RPMI7951 (cell line): ENCODE measurements at regions not wholly inside any gene's neighbourhood (a gene's known extent, or its start where the extent isn't known, plus 50 kb on each side); places are given as distances from the start of the nearest gene placed in this dataset.
A peak's percentile ranks its signal among the peaks of the same experiment; 100 is the strongest.
"Not testable (repeated sequence)": the region's sequence is repeated elsewhere in the genome, so short reads cannot be mapped to it uniquely, and the experiment has no call there.

ENCODE experiments used
- DNase-seq: peaks from one replicate; pipeline ENCODE4 v3.0.0-alpha.2; 2012; ENCODE audit warnings: low read depth

DNA sequence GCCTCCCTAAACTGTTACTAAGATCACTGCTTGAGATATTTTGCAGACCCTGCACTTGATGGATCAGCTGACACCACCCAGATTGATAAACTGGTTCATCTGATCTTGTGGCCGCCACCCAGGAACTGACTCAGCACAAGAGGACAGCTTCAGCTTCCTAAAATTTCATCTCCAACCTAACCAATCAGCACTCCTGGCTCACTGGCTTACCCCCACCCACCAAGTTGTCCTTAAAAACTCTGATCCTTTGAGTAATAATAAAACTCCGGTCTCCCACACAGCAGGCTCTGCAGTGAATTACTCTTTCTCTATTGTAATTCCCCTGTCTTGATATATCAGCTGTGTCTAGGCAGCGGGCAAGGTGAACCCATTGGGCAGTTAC, 174.8 kb downstream of the UTP18 start:
- no peak for DNase-seq

GRCh38 chr17:51435641-51436091, 175.3 kb downstream of the UTP18 start:
- peak; percentile 39 for DNase-seq

DNA sequence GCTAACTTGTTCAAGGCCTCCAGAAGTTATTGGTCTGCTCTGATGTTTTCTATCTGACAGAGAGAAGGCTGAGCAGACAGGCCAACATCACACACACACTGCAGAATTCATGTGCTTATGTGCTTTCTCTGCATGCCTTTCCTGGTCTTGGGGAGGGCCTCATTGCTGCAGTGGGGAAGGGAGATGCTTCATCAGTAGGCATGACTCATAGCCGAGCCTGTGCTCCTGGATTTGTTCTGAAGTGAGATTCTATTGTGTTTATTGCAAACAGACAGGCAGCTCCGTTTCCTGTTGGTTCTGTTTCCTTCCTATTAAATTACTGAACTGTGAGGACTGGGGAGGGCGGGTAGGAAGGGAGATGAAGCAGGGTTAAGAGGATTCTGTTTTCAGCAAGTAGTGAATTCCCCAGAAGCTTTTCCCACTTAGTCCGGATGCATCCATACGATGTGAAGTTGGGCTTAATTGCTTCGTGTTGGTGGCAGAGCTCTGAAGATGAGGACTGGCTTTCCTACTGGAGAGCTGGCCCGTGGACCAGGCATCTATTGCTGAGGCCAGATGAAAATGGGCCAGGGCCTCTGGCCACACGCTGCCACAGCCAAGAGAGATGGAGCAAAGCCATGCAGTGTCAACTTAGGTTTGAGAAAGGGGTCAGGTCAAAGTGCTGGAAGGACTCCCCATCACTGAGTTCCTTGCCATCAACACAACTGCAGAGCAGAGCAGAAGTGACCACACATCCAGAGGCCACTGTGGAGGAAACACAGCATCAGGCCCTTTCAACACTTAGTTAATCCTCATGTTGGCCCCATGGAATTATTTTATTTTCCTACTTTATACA, 179.3 kb downstream of the UTP18 start:
- peak; percentile 18 for DNase-seq

DNA sequence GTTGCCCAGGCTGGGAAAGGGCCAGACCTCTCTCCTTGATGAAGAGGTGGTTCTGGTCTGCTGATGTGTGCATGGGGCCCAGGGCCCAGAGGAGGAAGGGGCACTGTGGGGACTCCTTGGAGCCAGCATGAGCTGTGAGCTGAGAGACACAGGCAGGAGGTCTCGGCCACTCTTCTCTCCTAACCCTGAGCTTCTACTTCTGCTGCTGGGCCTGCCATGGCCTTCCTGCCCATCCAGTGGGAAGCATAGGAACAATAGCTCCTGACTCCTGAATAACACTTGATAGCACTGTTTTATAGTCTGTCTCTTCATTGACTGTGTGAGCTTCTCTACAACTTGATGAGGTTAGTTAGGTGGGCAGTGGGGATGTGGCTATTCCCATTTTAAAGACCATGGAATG, 181.1 kb downstream of the UTP18 start:
- DNase-seq: no peak

GRCh38 chr17:51442088-51442865, 181.9 kb downstream of the UTP18 start:
- DNase-seq: no peak

- no peak for DNase-seq
These were observed 183.3 kb downstream of the UTP18 start for GRCh38 chr17:51443646-51444045.

DNA sequence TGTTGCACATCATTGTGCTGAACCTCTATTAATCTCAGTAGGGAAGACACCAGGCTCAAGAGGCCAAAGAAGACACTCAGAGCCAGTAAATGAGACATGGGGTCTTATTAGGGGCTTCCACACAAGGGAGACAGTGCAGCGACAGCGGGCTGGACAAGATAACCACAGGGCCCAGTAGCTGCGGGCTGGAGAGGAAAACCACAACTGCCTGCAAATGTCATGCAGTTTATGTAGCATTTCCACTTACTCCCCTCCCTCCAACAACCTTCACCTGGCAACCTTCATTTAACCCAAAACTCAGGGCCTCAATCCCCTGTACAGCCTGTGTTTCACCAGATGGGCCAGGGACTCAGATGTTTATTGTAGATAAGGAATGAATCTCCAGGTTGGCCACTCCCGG, 185.6 kb downstream of the UTP18 start:
- no peak for DNase-seq

DNA sequence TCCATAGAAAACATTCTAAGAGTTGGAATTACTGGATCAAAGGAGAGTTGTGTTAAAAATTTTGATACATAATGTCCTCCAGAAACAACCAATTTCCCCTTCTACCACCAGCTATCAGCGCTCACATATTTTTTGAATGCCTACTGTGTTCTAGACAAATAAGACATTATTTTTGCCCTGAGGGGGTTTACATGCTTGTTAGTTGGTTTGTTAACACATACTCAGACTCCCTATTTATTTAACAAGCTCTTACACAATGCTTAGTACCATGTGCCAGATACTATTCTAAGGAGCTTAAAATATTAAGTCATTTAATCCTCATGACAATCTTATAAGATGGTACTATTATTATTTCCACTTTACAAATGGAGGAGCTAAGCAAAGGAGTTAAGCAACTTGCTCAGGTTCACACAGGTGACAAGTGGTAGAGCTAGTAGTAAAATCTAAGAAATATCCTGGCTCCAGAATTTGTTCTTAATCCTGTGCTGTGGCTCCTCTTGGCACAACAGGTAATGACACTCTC, 194.2 kb downstream of the UTP18 start:
- no peak for DNase-seq

DNA sequence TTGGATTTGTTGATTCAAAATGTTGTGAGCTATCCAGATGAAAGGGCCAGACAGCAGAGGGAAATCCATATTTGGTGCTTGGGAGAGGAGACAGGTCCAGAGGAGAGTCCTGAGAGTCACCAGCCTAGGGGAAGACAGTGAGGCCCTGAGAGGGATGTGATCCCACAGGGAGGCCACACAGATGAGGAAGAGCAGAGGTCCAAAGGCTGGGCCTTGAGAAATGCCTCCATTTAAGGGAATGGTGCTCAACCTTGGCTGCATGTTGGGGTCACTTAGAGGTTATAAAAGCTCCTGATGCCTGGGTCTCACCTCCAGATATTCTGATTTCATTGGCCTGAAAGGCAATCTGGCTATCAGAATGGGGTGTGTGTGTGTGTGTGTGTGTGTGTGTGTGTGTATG, 194.9 kb downstream of the UTP18 start:
- DNase-seq: no peak

DNA sequence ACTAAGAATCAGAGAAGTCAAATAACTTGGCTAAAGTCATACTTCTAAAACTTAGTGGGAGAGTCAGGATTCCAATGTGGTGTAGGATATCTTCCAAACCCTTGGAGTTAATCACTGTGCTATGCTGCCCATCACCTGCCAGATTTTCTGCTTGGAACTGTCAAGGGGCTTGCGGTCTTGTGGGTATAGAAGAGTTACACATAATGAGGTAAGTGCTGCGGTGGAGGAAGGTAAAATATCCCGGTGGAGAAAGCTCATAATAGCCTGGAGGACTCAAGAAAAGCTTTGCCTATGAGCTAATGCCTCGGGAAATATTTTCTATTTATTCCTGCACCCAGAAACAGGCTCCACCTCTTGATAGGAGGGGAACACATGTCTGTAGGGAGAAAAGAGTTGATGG, 195.6 kb downstream of the UTP18 start:
- DNase-seq: no peak

GRCh38 chr17:51456942-51457341, 196.6 kb downstream of the UTP18 start:
- DNase-seq: no peak

GRCh38 chr17:51461578-51462004, 201.2 kb downstream of the UTP18 start:
- DNase-seq: peak; percentile 72

- no peak for DNase-seq
These were observed 203.0 kb downstream of the UTP18 start for GRCh38 chr17:51463353-51463752.

- DNase-seq: no peak
These were observed 207.0 kb downstream of the UTP18 start for GRCh38 chr17:51467336-51467735.

DNA sequence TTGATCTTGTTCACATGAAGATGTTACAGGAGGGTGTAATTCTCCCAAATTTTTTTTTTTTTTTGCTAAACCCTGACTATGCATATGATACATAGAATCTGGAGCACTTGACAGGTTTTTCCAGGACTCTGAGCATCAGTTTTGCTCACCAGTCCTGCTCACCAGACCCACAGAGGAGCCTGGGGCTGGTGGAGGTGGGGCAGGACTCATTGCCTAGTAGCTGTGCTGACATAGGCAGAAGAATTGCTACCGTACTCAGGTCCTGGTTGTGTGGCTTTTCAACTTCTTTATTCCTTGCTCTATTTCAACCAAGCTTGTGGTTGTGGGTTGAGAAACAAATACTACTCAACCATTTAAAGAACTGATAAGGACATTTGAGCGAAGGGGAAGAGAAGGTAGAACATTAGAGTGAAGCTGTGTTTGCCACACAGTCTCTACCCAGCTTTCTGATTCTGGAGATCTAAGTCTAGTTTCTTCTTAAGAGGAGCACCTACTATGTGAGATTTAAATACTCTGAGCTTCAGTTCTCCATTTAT, 212.4 kb downstream of the UTP18 start:
- no peak for DNase-seq

DNA sequence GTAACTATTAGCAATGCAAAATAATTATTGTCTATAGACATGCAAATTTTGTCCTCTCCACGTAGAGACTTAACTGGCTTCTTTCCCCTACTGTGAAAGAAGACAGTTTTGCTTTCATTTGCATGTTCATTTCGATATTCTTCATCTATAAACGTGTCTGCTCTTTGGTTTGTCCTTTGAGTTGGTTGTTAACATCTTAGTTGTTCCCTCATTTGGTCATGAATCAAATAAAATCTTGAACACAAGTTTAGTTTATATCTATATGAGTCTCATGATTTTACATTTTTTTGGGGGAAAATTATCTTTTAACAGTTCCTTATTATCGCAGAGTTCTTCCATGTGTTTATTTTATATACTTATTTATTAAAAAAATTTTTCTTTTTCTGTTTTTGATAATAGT, 214.4 kb downstream of the UTP18 start:
- no peak for DNase-seq

DNA sequence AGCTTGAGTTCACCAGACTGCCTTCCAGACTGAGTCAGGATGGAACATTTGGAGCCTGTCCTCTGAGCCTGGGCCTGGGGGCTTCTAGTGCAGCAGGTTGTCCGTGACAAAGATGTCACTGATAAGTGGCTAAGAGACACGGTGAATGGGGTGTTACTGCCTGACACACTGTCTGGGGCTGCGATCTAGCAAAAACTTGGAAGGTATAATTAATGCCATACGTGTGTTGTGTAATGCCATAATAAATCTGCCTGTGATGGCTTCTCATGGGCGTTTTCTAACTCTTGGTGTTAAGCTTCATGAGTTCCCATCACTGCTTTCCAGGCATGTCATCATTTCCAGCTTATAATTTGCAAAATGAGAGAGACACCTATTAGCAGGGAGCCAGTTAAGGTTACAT, 215.4 kb downstream of the UTP18 start:
- no peak for DNase-seq

GRCh38 chr17:51479303-51479702, 219.0 kb downstream of the UTP18 start:
- DNase-seq: no peak

DNA sequence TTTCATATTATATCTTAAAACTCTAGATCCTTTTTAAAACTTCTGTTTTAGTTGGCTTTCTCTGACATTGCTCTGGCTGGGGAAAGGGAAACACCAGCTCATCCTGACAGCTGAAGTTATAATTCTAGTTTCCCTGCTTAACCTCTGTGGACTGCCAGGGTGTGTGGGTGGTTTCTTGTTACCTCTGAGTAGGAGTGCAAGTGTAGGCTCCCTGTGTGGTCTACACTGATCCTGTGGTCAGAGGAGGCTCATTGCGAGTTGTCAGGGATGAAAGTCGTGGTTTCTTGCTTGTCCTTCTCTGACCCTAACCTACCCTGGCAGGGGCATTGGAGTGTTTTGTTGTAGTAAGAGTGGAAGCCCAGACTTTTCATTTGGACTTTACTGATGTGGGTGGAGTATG, 221.0 kb downstream of the UTP18 start:
- DNase-seq: no peak

DNA sequence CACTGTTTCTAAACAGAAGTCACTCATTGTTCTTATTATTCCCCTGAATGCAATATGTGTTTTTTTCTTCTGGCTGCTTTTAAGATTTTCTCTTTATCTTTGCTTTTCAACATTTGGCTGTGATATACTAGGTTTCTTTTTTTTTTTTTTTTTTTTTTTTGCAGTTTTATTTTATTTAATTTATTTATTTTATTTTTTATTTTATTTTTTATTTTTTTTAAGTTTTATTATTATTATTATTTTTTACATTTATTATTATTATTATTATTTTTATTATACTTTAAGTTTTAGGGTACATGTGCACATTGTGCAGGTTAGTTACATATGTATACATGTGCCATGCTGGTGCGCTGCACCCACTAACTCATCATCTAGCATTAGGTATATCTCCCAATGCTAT, 221.9 kb downstream of the UTP18 start:
- not testable (repeated sequence) for DNase-seq

DNA sequence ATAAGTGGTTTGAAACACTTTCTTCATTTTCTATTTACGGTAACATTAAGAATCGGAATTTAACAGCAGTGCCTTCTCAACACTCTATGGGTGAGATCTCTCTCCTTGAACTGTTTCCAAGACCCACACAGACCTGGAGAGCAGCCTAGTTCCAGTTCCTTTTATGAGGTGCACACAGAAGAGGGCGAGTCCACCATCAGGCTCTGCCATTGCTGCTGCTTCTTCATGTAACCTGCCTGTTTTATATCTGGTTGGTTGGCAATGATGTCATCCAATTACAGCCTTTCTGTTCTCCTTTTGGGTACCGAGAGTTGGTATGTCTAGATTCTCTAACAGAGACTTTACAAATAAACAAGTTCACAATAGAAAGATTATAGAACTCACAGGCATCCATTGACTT, 225.7 kb downstream of the UTP18 start:
- DNase-seq: no peak

DNA sequence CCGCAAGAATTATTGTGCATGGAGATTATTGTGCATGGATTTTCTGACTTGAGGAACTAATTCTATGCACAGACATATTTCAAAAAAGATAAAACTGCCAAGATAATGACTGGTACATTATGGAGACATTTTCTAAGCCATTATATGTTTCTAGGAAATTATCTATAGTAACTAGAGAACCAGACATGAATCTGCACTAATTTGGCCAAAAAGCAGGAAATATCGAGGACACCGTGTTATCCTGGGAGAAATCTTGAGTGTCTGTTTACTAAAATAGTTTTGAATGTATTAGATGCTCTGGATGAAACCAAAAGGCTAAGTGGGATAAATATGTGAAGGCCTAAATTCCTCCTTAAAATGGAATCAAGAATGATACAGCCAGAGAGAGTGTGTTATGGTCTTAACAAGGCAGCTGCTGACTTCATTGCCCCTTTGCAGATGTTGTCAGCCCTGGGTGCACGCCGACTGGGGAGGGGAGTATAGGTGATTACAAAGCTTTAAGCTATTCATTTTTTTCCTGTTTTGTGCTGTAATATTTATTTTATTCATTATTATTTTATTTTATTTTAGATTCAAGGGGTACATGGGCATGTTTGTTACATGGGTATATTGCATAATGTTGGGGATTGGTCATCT, 226.7 kb downstream of the UTP18 start:
- no peak for DNase-seq
